K562 (cell line): ENCODE measurements at regions not wholly inside any gene's neighbourhood (a gene's known extent, or its start where the extent isn't known, plus 50 kb on each side); places are given as distances from the start of the nearest gene placed in this dataset.

Experiments used
- ATAC-seq: fragments of 200-7000 bp; cut with Tn5 transposase; 3 replicates; pipeline ENCODE4 v1.9.1; 2020; ENCODE audit warnings: moderate library complexity
- BruUV-seq: library from RNA; stranded (reverse); fragments of 400-500 nt; replicated peaks from 2 replicates; lab custom pipeline; 2021; lab: Mats Ljungman, UMichigan
- CTCF ChIA-PET: fragments of 300-600 bp; formaldehyde crosslinking; extraction: SDS; loops from one replicate; lab custom pipeline; 2021; ENCODE audit warnings: low intra/inter-chr PET ratio; lab: Yijun Ruan, JAX
- POLR2A ChIA-PET: fragments of 300-600, 350-650 bp; sonication (Branson Sonifier 250); formaldehyde crosslinking; extraction: SDS; loops from one replicate; lab custom pipeline; 2021; ENCODE audit warnings: antibody characterized with exemption, inconsistent platforms; lab: Yijun Ruan, JAX
- DNase-seq, 4 experiments: peaks; one replicate each; pipeline versions ENCODE4 v3.0.0 to v3.0.0-alpha.2; 2011 to 2018; ENCODE audit warnings: low spot score in 3 of 4, mixed read lengths in 3 of 4; ENCODE audit errors: extremely low read depth in 1 of 4
- FAIRE-seq: peaks from 2 replicates; lab custom pipeline; 2011; peaks lifted over from hg19 to GRCh38; lab: Jason Lieb, UNC
- H2AFZ ChIP-seq: 2 replicates; pipeline ENCODE4 v1.6.0; 2011; ENCODE audit warnings: low read depth, low read length, control low read depth, inconsistent platforms
- H3K27ac ChIP-seq: fragments of 200-600 bp; 3 replicates; pipeline ENCODE4 v1.8.0; 2011; ENCODE audit warnings: low read depth, mild to moderate bottlenecking, control low read depth, inconsistent platforms, low read length, moderate library complexity, mixed read lengths; ENCODE audit errors: extremely low read depth
- H3K27me3 ChIP-seq, 2 experiments: fragments of 300-600 bp in 1 of 2; 2 replicates in 1 of 2; 3 replicates in 1 of 2; pipeline versions ENCODE4 v1.6.0 to v1.8.0; 2011; ENCODE audit warnings: inconsistent platforms in 2 of 2, low read length in 2 of 2, mild to moderate bottlenecking in 1 of 2, mixed read lengths in 1 of 2, moderate library complexity in 1 of 2; ENCODE audit not compliant: control insufficient read depth in 2 of 2, insufficient read depth in 2 of 2
- H3K36me3 ChIP-seq: fragments of 300-600 bp; 3 replicates; pipeline ENCODE4 v1.8.0; 2011; ENCODE audit warnings: mild to moderate bottlenecking, low read length, inconsistent platforms; ENCODE audit not compliant: control insufficient read depth, insufficient read depth
- H3K4me1 ChIP-seq, 2 experiments: fragments of 200-600 bp in 1 of 2; replicated peaks in 1 of 2; 2 replicates in 1 of 2; 3 replicates in 1 of 2; pipeline versions ENCODE4 v1.5.1 to v1.8.0; 2011; ENCODE audit warnings: inconsistent platforms in 2 of 2, low read length in 2 of 2, mild to moderate bottlenecking in 1 of 2, mixed read lengths in 1 of 2, moderate library complexity in 1 of 2; ENCODE audit not compliant: control insufficient read depth in 2 of 2, insufficient read depth in 2 of 2
- H3K4me2 ChIP-seq: 2 replicates; pipeline ENCODE4 v1.6.1; 2011; ENCODE audit warnings: low read length, control low read depth, inconsistent platforms, mixed read lengths; ENCODE audit not compliant: insufficient read depth
- H3K4me3 ChIP-seq: fragments of 200-600 bp; sonication (generic), shearing (Covaris generic); 2 replicates; pipeline ENCODE4 v1.5.1; 2016; ENCODE audit warnings: control low read depth, inconsistent platforms
- H3K79me2 ChIP-seq: fragments of 200-600 bp; 3 replicates; pipeline ENCODE4 v1.8.0; 2011; ENCODE audit warnings: low read length, inconsistent platforms; ENCODE audit not compliant: control insufficient read depth, insufficient read depth
- H3K9ac ChIP-seq, 2 experiments: 2 replicates each; pipeline versions ENCODE4 v1.6.0 to v1.6.1; 2011; ENCODE audit warnings: low read depth in 2 of 2, low read length in 2 of 2, control low read depth in 1 of 2, inconsistent platforms in 1 of 2, mild to moderate bottlenecking in 1 of 2, mixed read lengths in 1 of 2; ENCODE audit not compliant: insufficient read depth in 1 of 2
- H3K9me1 ChIP-seq: one replicate; pipeline ENCODE4 v1.6.0; 2011; ENCODE audit warnings: inconsistent platforms, mild to moderate bottlenecking, low read length, moderate library complexity; ENCODE audit not compliant: control insufficient read depth, insufficient read depth
- H3K9me3 ChIP-seq: replicated peaks from 2 replicates; pipeline ENCODE4 v1.5.1; 2011; ENCODE audit warnings: low read depth, low read length, inconsistent platforms; ENCODE audit not compliant: control insufficient read depth, insufficient read depth
- H4K20me1 ChIP-seq: replicated peaks from 2 replicates; pipeline ENCODE4 v1.6.1; 2011; ENCODE audit warnings: low read length, inconsistent platforms, mixed read lengths; ENCODE audit not compliant: control insufficient read depth, insufficient read depth
- CTCF ChIP-seq, 3 experiments: IDR thresholded peaks in 2 of 3; conservative IDR thresholded peaks in 1 of 3; 2 replicates each; pipeline ENCODE4 v1.5.1; 2011 to 2012; ENCODE audit warnings: low read length in 3 of 3, mild to moderate bottlenecking in 3 of 3, control low read depth in 2 of 3, improper control_type of control experiment in 1 of 3, inconsistent platforms in 1 of 3, low read depth in 1 of 3, mixed read lengths in 1 of 3, moderate library complexity in 1 of 3; ENCODE audit not compliant: insufficient read depth in 2 of 3
- FIP1L1 ChIP-seq: fragments of 200-400 bp; formaldehyde crosslinking; IDR thresholded peaks from 2 replicates; pipeline ENCODE4 v1.6.1; 2018; ENCODE audit warnings: mild to moderate bottlenecking, low read depth, low read length; ENCODE audit not compliant: poor library complexity, severe bottlenecking
- NFRKB ChIP-seq: fragments of 450-650 bp; IDR thresholded peaks from 2 replicates; pipeline ENCODE4 v1.6.1; 2016; ENCODE audit warnings: low read depth
- PHF21A ChIP-seq: fragments of 450-650 bp; IDR thresholded peaks from 2 replicates; pipeline ENCODE4 v1.6.1; 2017; ENCODE audit warnings: low read depth, borderline replicate concordance
- PREB ChIP-seq: sonication (generic); formaldehyde crosslinking; IDR thresholded peaks from 2 replicates; pipeline ENCODE4 v1.8.1; 2023; ENCODE audit warnings: mild to moderate bottlenecking, missing genetic modification reagents
- SMARCB1 ChIP-seq: IDR thresholded peaks from 2 replicates; pipeline ENCODE4 v1.6.1; 2011; ENCODE audit warnings: improper control_type of control experiment, low read depth; ENCODE audit not compliant: insufficient read length
- SUPT5H ChIP-seq: fragments of 450-650 bp; IDR thresholded peaks from 2 replicates; pipeline ENCODE4 v1.6.1; 2016
- YBX1 ChIP-seq: fragments of 450-650 bp; IDR thresholded peaks from 2 replicates; pipeline ENCODE4 v1.7.1; 2016; ENCODE audit warnings: mild to moderate bottlenecking
- ZBTB7A ChIP-seq: IDR thresholded peaks from 2 replicates; pipeline ENCODE4 v1.6.1; 2011; ENCODE audit warnings: low read depth, mild to moderate bottlenecking, low read length, moderate library complexity, borderline replicate concordance; ENCODE audit not compliant: control insufficient read depth
- ZC3H8 ChIP-seq: fragments of 450-650 bp; IDR thresholded peaks from 2 replicates; pipeline ENCODE4 v1.6.1; 2017
- ZNF507 ChIP-seq: conservative IDR thresholded peaks from 2 replicates; pipeline ENCODE4 v1.6.1; 2017; ENCODE audit warnings: missing genetic modification characterization, missing compliant biosample characterization
- ZNF583 ChIP-seq: fragments of 250-450 bp; sonication (Bioruptor Pico); IDR thresholded peaks from 2 replicates; pipeline ENCODE4 v1.4.0; 2020
- ZNF76 ChIP-seq: fragments of 250-450 bp; sonication (Bioruptor Pico); IDR thresholded peaks from 2 replicates; pipeline ENCODE4 v1.4.0; 2020; ENCODE audit warnings: mild to moderate bottlenecking, moderate library complexity, borderline replicate concordance
- WGBS: fragments of 100-300 bp; shearing (Covaris generic); methylation state at CpG from one replicate; pipeline ENCODE4 v1.1.6; 2016; ENCODE audit warnings: low coverage, mixed read lengths; ENCODE audit not compliant: insufficient coverage; ENCODE audit errors: missing lambda C conversion rate; 5-methylcytosine and 5-hydroxymethylcytosine counted together
- in situ Hi-C: fragments of 300-500 bp; cut with MboI; formaldehyde crosslinking; loops from 4 replicates; pipeline ENCODE4 v1.15.0; 2018; ENCODE audit warnings: inconsistent platforms, mixed read lengths
- intact Hi-C: fragments of 100-400 bp; cut with micrococcal nuclease; formaldehyde crosslinking; loops from 2 replicates; pipeline ENCODE4 v1.14.2; 2022

GRCh38 chr17:33501185-33501584 lies 208.1 kb upstream of the ASIC2 start:
- H3K27me3 ChIP-seq: peaks cover 6% of the 10 kb centered on the region in 2 experiments; a peak in 4 of 5 replicates
- ChIA-PET POLR2A (interaction anchor here (1.5 kb wide), 1 partner anchor 32 kb away, joined by 4 read pairs; no protein-coding TSS in a partner anchor), CTCF (no interaction called here)
- no peaks in the 10 kb centered on the region; a peak in 1 of 5 replicates for H3K4me1 ChIP-seq
- no peak for TF ChIP-seq SMARCB1
- TF ChIP-seq CTCF (IDR thresholded peaks at IDR 0.05 in 2 of 3, conservative IDR thresholded peaks at IDR 0.05 in 1 of 3; ENCODE audit: insufficient read depth in 2 of 3, low read depth in 1 of 3, low read length in 3 of 3): peak in 1 of 3 experiments; percentile 5; a peak in 1 of 6 replicates
- 17% methylated on average over 6 of the region's 6 CpGs for WGBS
- no peak overlapping the region for H3K4me3 ChIP-seq
- H3K9ac ChIP-seq: no peak overlapping the region
- in situ Hi-C loops: no loop called here
- no peaks in the 10 kb centered on the region for H3K79me2 ChIP-seq
- FAIRE-seq (peak; percentile 69), DNase-seq (no peak), ATAC-seq (no peak)
- no peaks in the 10 kb centered on the region for H3K9me1 ChIP-seq
- intact Hi-C loops: no loop called here
- H2AFZ ChIP-seq: no peak overlapping the region
- no peak overlapping the region for H3K27ac ChIP-seq
- H3K36me3 ChIP-seq: no peaks in the 10 kb centered on the region
- no TSS peak for BruUV-seq
- H3K9me3 ChIP-seq: no peaks in the 10 kb centered on the region
- no peaks in the 10 kb centered on the region for H4K20me1 ChIP-seq
- H3K4me2 ChIP-seq: no peak overlapping the region

- in situ Hi-C loops: no loop called here
- FAIRE-seq (no peak), ATAC-seq (no peak), DNase-seq (no peak)
- no peak overlapping the region for H3K27ac ChIP-seq
- H3K79me2 ChIP-seq: no peaks in the 10 kb centered on the region
- H3K9ac ChIP-seq: no peak overlapping the region
- no peak overlapping the region for H3K4me3 ChIP-seq
- BruUV-seq: no TSS peak
- H3K4me1 ChIP-seq: peaks cover 11 to 16% of the 10 kb centered on the region in 2 experiments; a peak in 3 of 5 replicates
- intact Hi-C loops: no loop called here
- H3K4me2 ChIP-seq: no peak overlapping the region
- H4K20me1 ChIP-seq: no peaks in the 10 kb centered on the region
- H3K36me3 ChIP-seq: no peaks in the 10 kb centered on the region
- no peaks in the 10 kb centered on the region for H3K9me1 ChIP-seq
- no peak overlapping the region for H2AFZ ChIP-seq
- ChIA-PET CTCF (no interaction called here), POLR2A (interaction anchor here (1.1 to 1.2 kb wide), 2 partner anchors 23 to 33 kb away, joined by 3 read pairs; no protein-coding TSS in a partner anchor)
- H3K9me3 ChIP-seq: no peaks in the 10 kb centered on the region
- H3K27me3 ChIP-seq: peaks cover 6% of the 10 kb centered on the region in 2 experiments; a peak in 4 of 5 replicates
- 0% methylated on average over 2 of the region's 2 CpGs for WGBS
- TF ChIP-seq ZC3H8: no peak
- no peak for TF ChIP-seq ZNF76 (CRISPR knock-in tag)
- no peak for TF ChIP-seq YBX1
- no peak for TF ChIP-seq ZBTB7A
- TF ChIP-seq ZNF583 (CRISPR knock-in tag): no peak
- TF ChIP-seq NFRKB: no peak
- no peak for TF ChIP-seq PHF21A
- TF ChIP-seq FIP1L1: no peak
- no peak for TF ChIP-seq SUPT5H
- no peak for TF ChIP-seq ZNF507 (tag)
- no peak for TF ChIP-seq PREB (CRISPR knock-in tag)
Observed at GRCh38 chr17:33504571-33504970, 211.5 kb upstream of the ASIC2 start.
